Heart left ventricle (tissue), 16 donors: ENCODE measurements at regions not wholly inside any gene's neighbourhood (a gene's known extent, or its start where the extent isn't known, plus 50 kb on each side); places are given as distances from the start of the nearest gene placed in this dataset.
A peak's percentile ranks its signal among the peaks of the same experiment; 100 is the strongest.

Experiments used
- ATAC-seq, 4 donors: fragments of 200-7000 bp; cut with Tn5 transposase; one replicate each; pipeline ENCODE4 v1.9.1; 2020 to 2022; ENCODE audit warnings: moderate library complexity in 4 of 4, mild to moderate bottlenecking in 3 of 4, moderate number of reproducible peaks in 1 of 4
- DNase-seq, 5 donors: peaks; one replicate each; pipeline ENCODE4 v3.0.0-alpha.2; 2020
- H3K27ac ChIP-seq, 12 donors: fragments of 200-600 bp; sonication (generic) in 4 of 12; one replicate each; pipeline versions ENCODE4 v1.5.0 to v1.8.0; 2016 to 2022; ENCODE audit warnings: mild to moderate bottlenecking in 2 of 12
- H3K27me3 ChIP-seq, 9 donors: fragments of 200-600 bp; sonication (generic) in 2 of 9; one replicate each; pipeline versions ENCODE4 v1.5.1 to v1.8.0; 2016 to 2022; ENCODE audit warnings: mild to moderate bottlenecking in 3 of 9
- H3K36me3 ChIP-seq, 9 donors: fragments of 200-600 bp; sonication (generic) in 2 of 9; one replicate each; pipeline versions ENCODE4 v1.5.0 to v1.8.0; 2018 to 2022; ENCODE audit warnings: mild to moderate bottlenecking in 2 of 9
- H3K4me1 ChIP-seq, 12 donors: fragments of 200-600 bp; sonication (generic) in 4 of 12; one replicate each; pipeline versions ENCODE4 v1.5.0 to v1.8.0; 2016 to 2022; ENCODE audit warnings: mild to moderate bottlenecking in 3 of 12
- H3K4me3 ChIP-seq, 12 donors: fragments of 200-600 bp; sonication (generic) in 4 of 12; one replicate each; pipeline versions ENCODE4 v1.5.0 to v1.8.0; 2017 to 2022; ENCODE audit warnings: mild to moderate bottlenecking in 9 of 12, moderate library complexity in 4 of 12
- H3K9me3 ChIP-seq, 12 donors: fragments of 200-600 bp; sonication (generic) in 4 of 12; one replicate each; pipeline versions ENCODE4 v1.5.0 to v1.8.0; 2016 to 2022; ENCODE audit warnings: mild to moderate bottlenecking in 1 of 12
- POLR2A ChIP-seq, 2 donors: fragments of 450-650 bp; IDR thresholded peaks; one replicate each; pipeline ENCODE4 v1.6.1; 2017; ENCODE audit warnings: antibody characterized with exemption in 2 of 2, mild to moderate bottlenecking in 2 of 2, moderate library complexity in 2 of 2
- WGBS, 4 donors: extraction: QIAGEN DNeasy Blood & Tissue Kit in 2 of 4; methylation state at CpG; one replicate each; pipeline versions ENCODE4 v1.1.5 to v1.1.7; 2013 to 2018; 5-methylcytosine and 5-hydroxymethylcytosine counted together
- intact Hi-C, 10 donors: fragments of 100-400 bp; cut with DNase I; formaldehyde crosslinking; loops; one replicate each; pipeline versions ENCODE4 v1.11.1 to v1.14.2; 2022
- TF ChIP-seq, protein P1 (sequence below), 12 donors: fragments of 200-600 bp; sonication (generic) in 4 of 12; IDR thresholded peaks; one replicate each; pipeline versions ENCODE4 v1.5.0 to v1.8.0; 2018 to 2022; ENCODE audit warnings: antibody characterized with exemption in 12 of 12, mild to moderate bottlenecking in 5 of 12
- donor health status: ischemic (EF 13 %, LVEDD 7.1; RV severe dilation, severe dysfunction).
- donor health status: healthy with polysubstance abuse.
- donor health status: DM: no; HTN: yes; CAD: no.
- donor health status: DM: no; HTN: no; CAD: no.
- donor health status: ischemic (EF 25% LVEDD 6.9; RV normal size, moderate dysfunction).
- donor health status: ischemic (EF 25% LVEDD 5.7; RV mildly dilated, moderate dysfunction).
- donor health status: healthy.
- donor health status: DM: yes; HTN: yes; CAD: no.
- donor health status: ischemic (EF 35%, LVEDD 5.7; RV mildly dilated, moderate dysfunction).
- donor health status: nonischemic (EF 11% LVEDD 7.7; RV severe dilation, severe dysfunction).
- donor health status: DM: yes; HTN: yes; CAD: no.
- donor health status: PGD.
- donor health status: ischemic (EF 29% LVEDD 5.4; RV normal size, mild dysfunction).
- donor health status: nonischemic (EF 23%, LVEDD 6.1; RV moderate dilation, normal function).

DNA sequence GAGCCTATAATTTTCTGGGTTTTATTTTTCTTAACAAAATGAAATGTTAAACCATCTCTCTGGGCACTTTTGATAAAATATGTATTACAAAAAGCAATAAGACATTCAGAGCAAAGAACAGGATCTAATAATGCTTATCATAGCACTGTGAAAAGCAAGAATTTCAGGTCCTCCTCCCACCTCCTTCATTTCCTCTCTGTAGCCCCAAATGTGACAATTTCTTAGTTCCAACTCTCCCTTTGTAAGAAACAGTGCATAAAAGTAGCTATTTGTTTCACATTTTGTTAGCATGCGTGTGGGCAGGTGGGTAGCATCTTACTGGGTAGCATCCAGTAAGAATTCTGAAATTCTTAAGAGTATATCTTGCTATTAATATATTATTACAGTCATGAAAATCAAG, 130.9 kb upstream of the RASA1 start:
- Histone ChIP-seq H3K36me3 (no peaks in the 10 kb centered on the region), H3K4me3 (no peak overlapping the region), H3K9me3 (peaks cover 0 to 5% (median 0%) of the 10 kb centered on the region in 12 donors), H3K27me3 (no peaks in the 10 kb centered on the region), H3K27ac (peak overlapping the region in 10 of 12 donors; percentile 0 to 73 (median 52)), H3K4me1 (peaks cover 0 to 36% (median 23%) of the 10 kb centered on the region in 12 donors)
- intact Hi-C loops = no loop called here
- 74 to 84% (median 77%) methylated on average over 1 of the region's 1 CpG for WGBS, 4 donors
- TF ChIP-seq POLR2A (IDR thresholded peaks at IDR 0.05) = no peak
- TF ChIP-seq, protein P1, sequence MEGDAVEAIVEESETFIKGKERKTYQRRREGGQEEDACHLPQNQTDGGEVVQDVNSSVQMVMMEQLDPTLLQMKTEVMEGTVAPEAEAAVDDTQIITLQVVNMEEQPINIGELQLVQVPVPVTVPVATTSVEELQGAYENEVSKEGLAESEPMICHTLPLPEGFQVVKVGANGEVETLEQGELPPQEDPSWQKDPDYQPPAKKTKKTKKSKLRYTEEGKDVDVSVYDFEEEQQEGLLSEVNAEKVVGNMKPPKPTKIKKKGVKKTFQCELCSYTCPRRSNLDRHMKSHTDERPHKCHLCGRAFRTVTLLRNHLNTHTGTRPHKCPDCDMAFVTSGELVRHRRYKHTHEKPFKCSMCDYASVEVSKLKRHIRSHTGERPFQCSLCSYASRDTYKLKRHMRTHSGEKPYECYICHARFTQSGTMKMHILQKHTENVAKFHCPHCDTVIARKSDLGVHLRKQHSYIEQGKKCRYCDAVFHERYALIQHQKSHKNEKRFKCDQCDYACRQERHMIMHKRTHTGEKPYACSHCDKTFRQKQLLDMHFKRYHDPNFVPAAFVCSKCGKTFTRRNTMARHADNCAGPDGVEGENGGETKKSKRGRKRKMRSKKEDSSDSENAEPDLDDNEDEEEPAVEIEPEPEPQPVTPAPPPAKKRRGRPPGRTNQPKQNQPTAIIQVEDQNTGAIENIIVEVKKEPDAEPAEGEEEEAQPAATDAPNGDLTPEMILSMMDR (IDR thresholded peaks at IDR 0.05) = no peak
- DNase-seq (no peak), ATAC-seq (no peak)

GRCh38 chr5:87137283-87137682, 130.4 kb upstream of the RASA1 start:
- no peaks in the 10 kb centered on the region for H3K27me3 ChIP-seq
- H3K9me3 ChIP-seq = peaks cover 0 to 5% (median 0%) of the 10 kb centered on the region in 12 donors
- H3K27ac ChIP-seq = peak overlapping the region in 11 of 12 donors; percentile 20 to 73 (median 48)
- H3K4me3 ChIP-seq = no peak overlapping the region
- H3K36me3 ChIP-seq = no peaks in the 10 kb centered on the region
- no peak for TF ChIP-seq POLR2A (IDR thresholded peaks at IDR 0.05)
- TF ChIP-seq, protein P1 (IDR thresholded peaks at IDR 0.05) = no peak
- intact Hi-C loops = no loop called here
- WGBS, 4 donors = 32 to 44% (median 36%) methylated on average over 3 of the region's 3 CpGs
- DNase-seq (peak in 4 of 5 donors; percentile 42 to 58 (median 49)), ATAC-seq (peak; percentile 73 to 93 (median 84))
- H3K4me1 ChIP-seq = peaks cover 0 to 36% (median 23%) of the 10 kb centered on the region in 12 donors

DNA sequence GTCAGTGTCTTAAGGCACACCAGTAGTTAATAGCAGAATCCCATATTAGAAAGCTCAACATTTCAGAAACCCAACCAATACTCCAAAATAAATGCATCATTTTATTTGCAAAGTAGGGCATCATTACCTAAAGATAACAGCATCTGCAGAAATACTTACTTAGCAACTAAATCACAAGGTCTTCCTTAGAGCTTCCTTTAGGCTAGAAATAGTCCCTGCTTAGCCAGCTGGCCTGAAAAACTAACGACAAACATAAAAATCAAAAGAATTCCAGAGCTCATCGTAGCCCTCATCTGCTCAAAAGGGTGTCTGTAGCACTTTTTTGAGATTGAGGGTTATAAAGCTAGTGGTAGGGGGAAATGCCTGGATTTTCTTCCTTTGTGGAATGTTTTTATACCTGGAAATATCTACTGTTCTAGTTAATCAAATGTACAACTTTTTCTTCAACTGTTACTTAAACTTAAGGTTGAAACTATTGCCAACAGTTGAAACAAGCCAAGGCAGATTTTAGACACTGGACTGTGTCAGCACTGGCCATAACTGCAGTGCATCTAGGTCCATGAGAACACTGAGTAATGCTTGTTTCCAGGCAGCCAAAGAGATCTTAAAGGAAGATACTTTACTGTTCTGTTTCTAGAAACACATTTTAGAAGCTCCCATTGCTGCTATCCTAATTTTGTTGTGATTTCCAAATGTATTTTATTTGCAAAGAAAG, 129.4 kb upstream of the RASA1 start:
- no peak overlapping the region for H3K4me3 ChIP-seq
- H3K36me3 ChIP-seq = no peaks in the 10 kb centered on the region
- peak overlapping the region in 10 of 12 donors; percentile 20 to 73 (median 50) for H3K27ac ChIP-seq
- H3K4me1 ChIP-seq = peaks cover 0 to 36% (median 23%) of the 10 kb centered on the region in 12 donors
- ATAC-seq (peak in 3 of 4 donors; percentile 65 to 76 (median 66)), DNase-seq (no peak)
- no peak for TF ChIP-seq POLR2A (IDR thresholded peaks at IDR 0.05)
- TF ChIP-seq, protein P1 (IDR thresholded peaks at IDR 0.05) = no peak
- WGBS, 4 donors = 15 to 42% (median 34%) methylated on average over 2 of the region's 2 CpGs
- H3K27me3 ChIP-seq = no peaks in the 10 kb centered on the region
- H3K9me3 ChIP-seq = peaks cover 0 to 5% (median 0%) of the 10 kb centered on the region in 12 donors
- intact Hi-C loops = no loop called here

DNA sequence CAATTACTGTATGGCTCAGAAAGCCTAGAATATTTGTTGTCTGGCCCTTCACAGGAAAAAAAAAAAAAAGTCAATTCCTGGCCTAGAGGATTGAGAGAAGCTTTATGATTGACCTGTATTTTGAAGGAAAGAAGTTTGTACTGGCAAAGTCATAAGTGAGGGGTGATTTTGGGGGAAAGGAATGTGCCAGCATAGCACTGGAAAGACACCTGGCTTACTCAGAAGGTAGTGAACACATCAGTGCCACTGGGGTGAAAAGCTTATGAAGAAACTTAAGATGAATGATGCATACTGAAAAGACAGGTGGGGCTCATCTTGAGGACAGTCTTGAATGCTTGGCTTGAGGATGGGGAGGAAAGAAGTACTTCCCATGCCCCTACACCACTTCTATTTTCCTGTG, 127.9 kb upstream of the RASA1 start:
- no peak for DNase-seq
- H3K9me3 ChIP-seq = no peaks in the 10 kb centered on the region
- no peak overlapping the region for H3K4me3 ChIP-seq
- intact Hi-C loops = no loop called here
- TF ChIP-seq POLR2A (IDR thresholded peaks at IDR 0.05) = no peak
- TF ChIP-seq, protein P1 (IDR thresholded peaks at IDR 0.05) = no peak
- H3K36me3 ChIP-seq = no peaks in the 10 kb centered on the region
- H3K27ac ChIP-seq = no peak overlapping the region
- ATAC-seq = no peak
- peaks cover 0 to 36% (median 23%) of the 10 kb centered on the region in 12 donors for H3K4me1 ChIP-seq
- H3K27me3 ChIP-seq = no peaks in the 10 kb centered on the region
